ENCODE measurements at regions not wholly inside any gene's neighbourhood (a gene's known extent, or its start where the extent isn't known, plus 50 kb on each side); places are given as distances from the start of the nearest gene placed in this dataset.

- POLR2A ChIA-PET = no interaction called here
- no peak for TF ChIP-seq CTCF (IDR thresholded peaks at IDR 0.05; ENCODE audit: low read depth, low read length)
- CTCF ChIA-PET = no interaction called here
These were observed 659.3 kb downstream of the XPNPEP1 start for GRCh38 chr10:109264004-109264403.

GRCh38 chr10:109261231-109261630, 662.1 kb downstream of the XPNPEP1 start:
- peaks cover 8% of the 10 kb centered on the region for H3K9me3 ChIP-seq (ENCODE audit: control insufficient read depth, insufficient read depth, low read length)
- no peaks in the 10 kb centered on the region for H3K27me3 ChIP-seq (ENCODE audit: control insufficient read depth, insufficient read depth, low read length)
- no peak for TF ChIP-seq CTCF (IDR thresholded peaks at IDR 0.05; ENCODE audit: low read depth, low read length)
- no peak for DNase-seq (ENCODE audit: low read depth, low spot score)
- no peak overlapping the region for H3K27ac ChIP-seq (ENCODE audit: low read depth, low read length)
- CTCF ChIA-PET = no interaction called here
- POLR2A ChIA-PET = no interaction called here
- no peak overlapping the region for H3K4me3 ChIP-seq (ENCODE audit: low read depth, low read length)

More at GRCh38 chr10:109264004-109264403, 659.3 kb downstream of the XPNPEP1 start:
- Histone ChIP-seq H3K4me3 (ENCODE audit: low read depth, low read length) (no peak overlapping the region), H3K27ac (ENCODE audit: low read depth, low read length) (no peak overlapping the region), H3K9me3 (ENCODE audit: control insufficient read depth, insufficient read depth, low read length) (peaks cover 8% of the 10 kb centered on the region), H3K27me3 (ENCODE audit: control insufficient read depth, insufficient read depth, low read length) (no peaks in the 10 kb centered on the region)
- DNase-seq (ENCODE audit: low read depth, low spot score) = no peak

- H3K27ac ChIP-seq (ENCODE audit: low read depth, low read length) = no peak overlapping the region
- no peak for TF ChIP-seq CTCF (IDR thresholded peaks at IDR 0.05; ENCODE audit: low read depth, low read length)
- ChIA-PET POLR2A (no interaction called here), CTCF (no interaction called here)
- no peaks in the 10 kb centered on the region for H3K27me3 ChIP-seq (ENCODE audit: control insufficient read depth, insufficient read depth, low read length)
- DNase-seq (ENCODE audit: low read depth, low spot score) = peak; percentile 13
- no peak overlapping the region for H3K4me3 ChIP-seq (ENCODE audit: low read depth, low read length)
- peaks cover 8% of the 10 kb centered on the region for H3K9me3 ChIP-seq (ENCODE audit: control insufficient read depth, insufficient read depth, low read length)
These were observed 664.0 kb downstream of the XPNPEP1 start for GRCh38 chr10:109259293-109259692.

- ChIA-PET CTCF (no interaction called here), POLR2A (no interaction called here)
- no peak for DNase-seq (ENCODE audit: low read depth, low spot score)
- H3K4me3 ChIP-seq (ENCODE audit: low read depth, low read length) = no peak overlapping the region
- H3K27me3 ChIP-seq (ENCODE audit: control insufficient read depth, insufficient read depth, low read length) = no peaks in the 10 kb centered on the region
- H3K9me3 ChIP-seq (ENCODE audit: control insufficient read depth, insufficient read depth, low read length) = no peaks in the 10 kb centered on the region
- no peak overlapping the region for H3K27ac ChIP-seq (ENCODE audit: low read depth, low read length)
- no peak for TF ChIP-seq CTCF (IDR thresholded peaks at IDR 0.05; ENCODE audit: low read depth, low read length)
These were observed 670.0 kb downstream of the XPNPEP1 start for GRCh38 chr10:109253306-109253705.

GRCh38 chr10:109250152-109250551, 673.2 kb downstream of the XPNPEP1 start:
- no peak for TF ChIP-seq CTCF (IDR thresholded peaks at IDR 0.05; ENCODE audit: low read depth, low read length)
- POLR2A ChIA-PET = no interaction called here

More at GRCh38 chr10:109250152-109250551, 673.2 kb downstream of the XPNPEP1 start:
- Histone ChIP-seq H3K27me3 (ENCODE audit: control insufficient read depth, insufficient read depth, low read length) (no peaks in the 10 kb centered on the region), H3K4me3 (ENCODE audit: low read depth, low read length) (no peak overlapping the region), H3K9me3 (ENCODE audit: control insufficient read depth, insufficient read depth, low read length) (no peaks in the 10 kb centered on the region), H3K27ac (ENCODE audit: low read depth, low read length) (no peak overlapping the region)
- no peak for DNase-seq (ENCODE audit: low read depth, low spot score)
- CTCF ChIA-PET = no interaction called here
